ENCODE measurements at regions not wholly inside any gene's neighbourhood (a gene's known extent, or its start where the extent isn't known, plus 50 kb on each side); places are given as distances from the start of the nearest gene placed in this dataset.

DNA sequence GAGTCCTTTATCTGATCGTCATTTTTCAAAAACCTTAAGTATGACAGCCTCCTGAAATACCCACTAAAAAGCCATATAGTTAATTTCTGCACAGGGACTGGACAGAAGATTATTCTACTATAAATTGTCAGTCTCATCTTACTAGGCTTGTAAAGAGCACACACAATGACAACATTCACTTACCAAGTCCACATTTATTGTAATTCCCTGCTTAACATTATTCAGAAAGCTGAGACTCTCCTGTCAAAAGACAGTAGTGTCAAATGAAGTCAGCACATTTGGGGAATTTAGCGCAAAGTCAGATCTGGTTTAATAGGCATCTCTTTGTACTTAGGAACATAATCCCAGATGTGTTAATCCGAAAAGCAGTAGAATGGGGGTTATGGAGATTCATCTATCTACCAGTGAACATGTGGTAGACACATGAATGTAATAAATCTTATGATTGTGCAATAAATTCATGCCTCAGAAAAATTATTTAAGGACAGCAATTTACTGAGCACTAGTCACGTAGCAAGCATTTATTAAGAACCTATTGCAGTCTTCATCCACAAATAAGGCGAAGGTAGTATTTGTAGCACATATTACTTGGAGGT is 224.6 kb upstream of the GPC6 start:
- Histone ChIP-seq H3K4me3 (ENCODE audit: low read length in 3 of 3) (no peak overlapping the region), H3K9me3 (ENCODE audit: control insufficient read depth in 2 of 3, insufficient read depth in 1 of 3, low read length in 3 of 3) (no peaks in the 10 kb centered on the region), H3K36me3 (ENCODE audit: control insufficient read depth in 2 of 3, insufficient read depth in 3 of 3, low read length in 3 of 3) (no peaks in the 10 kb centered on the region), H3K9ac (ENCODE audit: low read length in 3 of 3) (no peak overlapping the region), H3K27ac (ENCODE audit: low read depth in 2 of 2, low read length in 2 of 2) (no peak overlapping the region), H3K4me1 (ENCODE audit: control insufficient read depth in 2 of 3, insufficient read depth in 2 of 3, low read depth in 1 of 3, low read length in 3 of 3) (no peaks in the 10 kb centered on the region), H3K27me3 (ENCODE audit: control insufficient read depth, insufficient read depth, low read length) (no peaks in the 10 kb centered on the region)
- DNase-seq (no peak), FAIRE-seq (no peak)
- intact Hi-C loops (cut with DNase I) = no loop called here
- no peak for TF ChIP-seq CTCF (IDR thresholded peaks at IDR 0.05; ENCODE audit: borderline replicate concordance, extremely low read depth, insufficient read depth)

DNA sequence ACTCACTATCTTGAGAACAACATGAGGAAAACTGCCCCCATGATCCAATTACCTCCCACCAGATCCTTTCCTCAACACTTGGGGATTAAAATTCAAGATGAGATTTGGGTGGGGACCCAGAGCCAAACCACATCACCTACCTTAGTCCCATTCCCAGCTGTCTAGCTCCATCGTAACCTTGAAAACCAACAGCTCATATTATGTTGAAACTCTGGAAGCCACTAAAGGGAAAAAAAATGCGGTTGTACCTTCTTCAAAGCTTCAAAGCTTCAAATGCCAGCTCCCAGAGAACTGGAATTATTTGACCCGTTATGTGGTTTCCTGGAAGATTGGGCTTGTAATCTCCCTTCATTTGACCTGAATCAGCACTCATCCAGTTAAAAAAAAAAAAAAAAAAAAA is 223.1 kb upstream of the GPC6 start:
- no peak for FAIRE-seq
- intact Hi-C loops (cut with DNase I) = no loop called here
- H3K4me1 ChIP-seq (ENCODE audit: control insufficient read depth in 2 of 3, insufficient read depth in 2 of 3, low read depth in 1 of 3, low read length in 3 of 3) = no peaks in the 10 kb centered on the region
- H3K27ac ChIP-seq (ENCODE audit: low read depth in 2 of 2, low read length in 2 of 2) = no peak overlapping the region
- no peak for DNase-seq
- no peak overlapping the region for H3K9ac ChIP-seq (ENCODE audit: low read length in 3 of 3)
- H3K4me3 ChIP-seq (ENCODE audit: low read length in 3 of 3) = no peak overlapping the region
- H3K27me3 ChIP-seq (ENCODE audit: control insufficient read depth, insufficient read depth, low read length) = no peaks in the 10 kb centered on the region
- no peak for TF ChIP-seq CTCF (IDR thresholded peaks at IDR 0.05; ENCODE audit: borderline replicate concordance, extremely low read depth, insufficient read depth)
- no peaks in the 10 kb centered on the region for H3K9me3 ChIP-seq (ENCODE audit: control insufficient read depth in 2 of 3, insufficient read depth in 1 of 3, low read length in 3 of 3)
- no peaks in the 10 kb centered on the region for H3K36me3 ChIP-seq (ENCODE audit: control insufficient read depth in 2 of 3, insufficient read depth in 3 of 3, low read length in 3 of 3)

DNA sequence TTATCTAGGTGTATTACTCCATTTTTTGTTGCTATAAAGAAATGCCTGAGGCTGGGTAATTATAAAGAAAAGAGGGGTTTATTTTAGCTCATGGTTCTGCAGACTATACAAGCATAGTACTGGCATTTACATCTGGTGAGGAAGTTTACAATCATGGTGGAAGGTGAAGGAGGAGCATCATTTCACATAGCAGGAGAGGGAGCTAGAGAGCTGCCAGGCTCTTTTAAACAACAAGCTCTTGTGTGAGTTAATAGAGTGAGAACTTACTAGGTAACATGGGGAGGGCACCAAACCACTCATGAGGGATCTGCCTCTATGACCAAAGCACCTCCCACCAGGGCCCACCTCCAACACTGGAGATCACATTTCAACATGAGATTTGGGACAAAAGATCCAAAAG is 221.7 kb upstream of the GPC6 start:
- no peak for TF ChIP-seq CTCF (IDR thresholded peaks at IDR 0.05; ENCODE audit: borderline replicate concordance, extremely low read depth, insufficient read depth)
- H3K9me3 ChIP-seq (ENCODE audit: control insufficient read depth in 2 of 3, insufficient read depth in 1 of 3, low read length in 3 of 3) = no peaks in the 10 kb centered on the region
- H3K4me1 ChIP-seq (ENCODE audit: control insufficient read depth in 2 of 3, insufficient read depth in 2 of 3, low read depth in 1 of 3, low read length in 3 of 3) = no peaks in the 10 kb centered on the region
- H3K36me3 ChIP-seq (ENCODE audit: control insufficient read depth in 2 of 3, insufficient read depth in 3 of 3, low read length in 3 of 3) = no peaks in the 10 kb centered on the region
- FAIRE-seq (no peak), DNase-seq (no peak)
- no peak overlapping the region for H3K4me3 ChIP-seq (ENCODE audit: low read length in 3 of 3)
- intact Hi-C loops (cut with DNase I) = no loop called here
- H3K27me3 ChIP-seq (ENCODE audit: control insufficient read depth, insufficient read depth, low read length) = no peaks in the 10 kb centered on the region
- no peak overlapping the region for H3K27ac ChIP-seq (ENCODE audit: low read depth in 2 of 2, low read length in 2 of 2)
- no peak overlapping the region for H3K9ac ChIP-seq (ENCODE audit: low read length in 3 of 3)

DNA sequence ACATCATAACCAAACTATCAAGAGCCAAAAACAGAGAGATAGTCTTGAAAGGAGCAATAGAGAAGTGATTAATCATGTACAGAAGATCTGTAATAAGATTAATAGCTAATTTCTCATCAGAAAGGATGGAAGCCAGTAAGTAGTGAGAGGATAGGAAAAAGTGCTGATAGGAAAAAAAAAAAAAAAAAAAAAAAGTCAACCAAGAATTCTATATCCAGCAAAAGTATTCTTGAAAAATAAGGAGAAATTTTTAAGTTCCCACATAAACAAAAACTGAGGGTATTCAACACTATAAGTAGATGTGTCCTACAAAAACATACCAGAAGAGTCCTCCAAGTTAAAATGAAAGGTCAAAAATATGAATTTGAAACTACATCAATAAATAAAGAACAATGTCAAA is 218.7 kb upstream of the GPC6 start:
- intact Hi-C loops (cut with DNase I) = no loop called here
- H3K4me3 ChIP-seq (ENCODE audit: low read length in 3 of 3) = no peak overlapping the region
- no peaks in the 10 kb centered on the region for H3K36me3 ChIP-seq (ENCODE audit: control insufficient read depth in 2 of 3, insufficient read depth in 3 of 3, low read length in 3 of 3)
- H3K4me1 ChIP-seq (ENCODE audit: control insufficient read depth in 2 of 3, insufficient read depth in 2 of 3, low read depth in 1 of 3, low read length in 3 of 3) = no peaks in the 10 kb centered on the region
- no peak for TF ChIP-seq CTCF (IDR thresholded peaks at IDR 0.05; ENCODE audit: borderline replicate concordance, extremely low read depth, insufficient read depth)
- no peaks in the 10 kb centered on the region for H3K9me3 ChIP-seq (ENCODE audit: control insufficient read depth in 2 of 3, insufficient read depth in 1 of 3, low read length in 3 of 3)
- H3K27ac ChIP-seq (ENCODE audit: low read depth in 2 of 2, low read length in 2 of 2) = no peak overlapping the region
- peak; percentile 13 for FAIRE-seq
- no peaks in the 10 kb centered on the region for H3K27me3 ChIP-seq (ENCODE audit: control insufficient read depth, insufficient read depth, low read length)
- H3K9ac ChIP-seq (ENCODE audit: low read length in 3 of 3) = no peak overlapping the region
- DNase-seq = no peak

Data from kidney (tissue), 13 donors.